Hepatocyte (in vitro differentiated cells): ENCODE measurements at regions not wholly inside any gene's neighbourhood (a gene's known extent, or its start where the extent isn't known, plus 50 kb on each side); places are given as distances from the start of the nearest gene placed in this dataset.

ENCODE experiments used
- CTCF ChIP-seq: fragments of 200-600 bp; sonication (generic); IDR thresholded peaks from 2 replicates; pipeline ENCODE4 v1.5.1; 2016; ENCODE audit warnings: antibody characterized with exemption, mild to moderate bottlenecking; ENCODE audit not compliant: poor library complexity
- EZH2 ChIP-seq: fragments of 200-600 bp; sonication (generic); IDR thresholded peaks from 2 replicates; pipeline ENCODE4 v1.6.1; 2016; ENCODE audit warnings: antibody characterized with exemption, mild to moderate bottlenecking, borderline replicate concordance

GRCh38 chr2:145114726-145115125 lies 594.8 kb upstream of the ZEB2 start:
- no peak for TF ChIP-seq CTCF
- no peak for TF ChIP-seq EZH2
